Keratinocyte (primary cell): ENCODE measurements at regions not wholly inside any gene's neighbourhood (a gene's known extent, or its start where the extent isn't known, plus 50 kb on each side); places are given as distances from the start of the nearest gene placed in this dataset.

ENCODE experiments used
- EZH2 ChIP-seq: IDR thresholded peaks from one replicate; pipeline ENCODE4 v1.6.1; 2012; ENCODE audit warnings: inconsistent platforms, mild to moderate bottlenecking, low read length, moderate library complexity
- TF ChIP-seq, protein P1 (sequence below), 3 experiments: IDR thresholded peaks in 1 of 3; conservative IDR thresholded peaks in 1 of 3; optimal IDR thresholded peaks in 1 of 3; 2 replicates in 2 of 3; 3 replicates in 1 of 3; pipeline versions ENCODE3 to v1.5.1; 2011; ENCODE audit warnings: low read length in 3 of 3, mild to moderate bottlenecking in 3 of 3, moderate library complexity in 2 of 3, control low read depth in 1 of 3, inconsistent platforms in 1 of 3; ENCODE audit not compliant: insufficient read depth in 2 of 3; ENCODE audit errors: extremely low read depth in 1 of 3

GRCh38 chr5:98482321-98483300, 290.9 kb upstream of the RGMB start:
- TF ChIP-seq, protein P1, sequence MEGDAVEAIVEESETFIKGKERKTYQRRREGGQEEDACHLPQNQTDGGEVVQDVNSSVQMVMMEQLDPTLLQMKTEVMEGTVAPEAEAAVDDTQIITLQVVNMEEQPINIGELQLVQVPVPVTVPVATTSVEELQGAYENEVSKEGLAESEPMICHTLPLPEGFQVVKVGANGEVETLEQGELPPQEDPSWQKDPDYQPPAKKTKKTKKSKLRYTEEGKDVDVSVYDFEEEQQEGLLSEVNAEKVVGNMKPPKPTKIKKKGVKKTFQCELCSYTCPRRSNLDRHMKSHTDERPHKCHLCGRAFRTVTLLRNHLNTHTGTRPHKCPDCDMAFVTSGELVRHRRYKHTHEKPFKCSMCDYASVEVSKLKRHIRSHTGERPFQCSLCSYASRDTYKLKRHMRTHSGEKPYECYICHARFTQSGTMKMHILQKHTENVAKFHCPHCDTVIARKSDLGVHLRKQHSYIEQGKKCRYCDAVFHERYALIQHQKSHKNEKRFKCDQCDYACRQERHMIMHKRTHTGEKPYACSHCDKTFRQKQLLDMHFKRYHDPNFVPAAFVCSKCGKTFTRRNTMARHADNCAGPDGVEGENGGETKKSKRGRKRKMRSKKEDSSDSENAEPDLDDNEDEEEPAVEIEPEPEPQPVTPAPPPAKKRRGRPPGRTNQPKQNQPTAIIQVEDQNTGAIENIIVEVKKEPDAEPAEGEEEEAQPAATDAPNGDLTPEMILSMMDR (optimal IDR thresholded peaks at IDR 0.05 in 1 of 3, IDR thresholded peaks at IDR 0.05 in 1 of 3, conservative IDR thresholded peaks at IDR 0.05 in 1 of 3; ENCODE audit: extremely low read depth in 1 of 3, insufficient read depth in 2 of 3, low read length in 3 of 3) = no peak
- TF ChIP-seq EZH2 = no peak
